ENCODE measurements at regions not wholly inside any gene's neighbourhood (a gene's known extent, or its start where the extent isn't known, plus 50 kb on each side); places are given as distances from the start of the nearest gene placed in this dataset.

DNA sequence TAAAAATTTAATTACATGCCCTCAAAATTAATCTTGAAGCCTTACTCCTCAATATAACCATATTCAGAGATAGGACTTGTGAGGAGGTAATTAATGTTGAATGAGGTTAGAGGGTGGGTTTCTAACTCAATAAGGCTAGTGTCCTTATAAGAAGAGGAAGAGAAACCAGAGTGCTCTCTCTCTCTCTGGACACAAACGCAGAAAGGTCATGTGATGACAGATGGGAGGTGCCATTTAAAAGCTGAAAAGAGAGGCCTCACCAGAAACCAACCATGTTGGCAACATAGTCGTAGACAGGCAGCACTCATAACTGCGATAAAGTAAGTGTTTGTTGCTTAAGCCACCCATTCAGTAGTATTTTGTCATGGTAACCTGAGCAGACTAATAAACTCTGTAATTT is 378.5 kb upstream of the LMO3 start:
- TF ChIP-seq EP300 (IDR thresholded peaks at IDR 0.05) (no peak), CTCF (IDR thresholded peaks at IDR 0.05) (no peak), POLR2A (IDR thresholded peaks at IDR 0.05) (no peak)
- intact Hi-C loops (cut with DNase I) = no loop called here
- no peaks in the 10 kb centered on the region for H3K27me3 ChIP-seq
- no peaks in the 10 kb centered on the region for H3K36me3 ChIP-seq
- no peak overlapping the region for H3K27ac ChIP-seq
- H3K9me3 ChIP-seq = no peaks in the 10 kb centered on the region
- H3K4me1 ChIP-seq (ENCODE audit: insufficient read depth) = no peaks in the 10 kb centered on the region
- H3K4me3 ChIP-seq = no peak overlapping the region
- no peak for DNase-seq
- 77 to 83% (median 82%) methylated on average over 3 of the region's 3 CpGs for WGBS, 3 donors

- Histone ChIP-seq H3K27me3 (no peaks in the 10 kb centered on the region), H3K9me3 (no peaks in the 10 kb centered on the region), H3K27ac (no peak overlapping the region), H3K4me3 (no peak overlapping the region), H3K4me1 (ENCODE audit: insufficient read depth) (no peaks in the 10 kb centered on the region), H3K36me3 (no peaks in the 10 kb centered on the region)
- intact Hi-C loops (cut with DNase I) = no loop called here
- no peak for DNase-seq
- 84 to 90% (median 85%) methylated on average over 5 of the region's 5 CpGs for WGBS, 3 donors
- TF ChIP-seq POLR2A (IDR thresholded peaks at IDR 0.05) (no peak), EP300 (IDR thresholded peaks at IDR 0.05) (no peak), CTCF (IDR thresholded peaks at IDR 0.05) (no peak)
These were observed 367.2 kb upstream of the LMO3 start for GRCh38 chr12:16972923-16973770.

- Histone ChIP-seq H3K4me1 (ENCODE audit: insufficient read depth) (no peaks in the 10 kb centered on the region), H3K36me3 (no peaks in the 10 kb centered on the region), H3K9me3 (no peaks in the 10 kb centered on the region), H3K27me3 (no peaks in the 10 kb centered on the region), H3K4me3 (no peak overlapping the region), H3K27ac (no peak overlapping the region)
- TF ChIP-seq EP300 (IDR thresholded peaks at IDR 0.05) = no peak
- TF ChIP-seq CTCF (IDR thresholded peaks at IDR 0.05) = no peak
- TF ChIP-seq POLR2A (IDR thresholded peaks at IDR 0.05) = no peak
- intact Hi-C loops (cut with DNase I) = no loop called here
- 83 to 94% (median 90%) methylated on average over 2 of the region's 2 CpGs for WGBS, 3 donors
- no peak for DNase-seq
These were observed 356.9 kb upstream of the LMO3 start for GRCh38 chr12:16962889-16963288.

DNA sequence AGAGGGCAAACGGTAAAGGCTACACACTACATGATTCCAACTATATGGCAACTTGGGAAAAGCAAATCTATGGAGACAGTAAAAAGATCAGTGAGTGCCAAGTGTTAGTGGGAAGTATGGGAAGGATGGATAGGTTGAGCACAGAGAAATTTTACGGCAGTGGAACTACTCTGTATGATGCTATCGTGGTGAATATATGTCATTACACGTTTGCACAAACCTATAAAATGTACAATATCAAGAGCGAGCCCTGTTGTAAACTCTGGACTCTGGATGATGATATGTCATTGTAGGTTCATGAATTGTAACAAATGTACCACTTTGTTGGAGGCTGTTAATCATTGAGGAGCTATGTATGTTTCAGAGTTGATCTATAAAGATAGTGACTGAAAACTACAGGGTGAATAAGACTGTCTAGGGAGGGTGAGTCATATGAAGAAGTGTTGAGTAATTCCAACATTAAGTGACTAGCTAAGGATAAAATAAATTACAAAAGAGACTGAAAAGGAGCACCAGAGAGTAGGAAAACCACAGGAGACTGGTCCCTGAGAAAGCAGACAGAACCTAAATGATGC is 349.2 kb upstream of the LMO3 start:
- no peak overlapping the region for H3K27ac ChIP-seq
- DNase-seq = no peak
- 85 to 88% (median 87%) methylated on average over 5 of the region's 5 CpGs for WGBS, 3 donors
- H3K4me1 ChIP-seq (ENCODE audit: insufficient read depth) = no peaks in the 10 kb centered on the region
- TF ChIP-seq CTCF (IDR thresholded peaks at IDR 0.05) (no peak), POLR2A (IDR thresholded peaks at IDR 0.05) (no peak)
- H3K4me3 ChIP-seq = no peak overlapping the region
- no peaks in the 10 kb centered on the region for H3K9me3 ChIP-seq
- no peaks in the 10 kb centered on the region for H3K36me3 ChIP-seq
- H3K27me3 ChIP-seq = no peaks in the 10 kb centered on the region
- intact Hi-C loops (cut with DNase I) = no loop called here
